DMS 273 treated with DMSO at 0.1 percent for 48 hours (cell line): ENCODE measurements at regions not wholly inside any gene's neighbourhood (a gene's known extent, or its start where the extent isn't known, plus 50 kb on each side); places are given as distances from the start of the nearest gene placed in this dataset.

Experiments
- DNase-seq: peaks from one replicate; lab custom pipeline; 2025; lab: John Stamatoyannopoulos, UW

DNA sequence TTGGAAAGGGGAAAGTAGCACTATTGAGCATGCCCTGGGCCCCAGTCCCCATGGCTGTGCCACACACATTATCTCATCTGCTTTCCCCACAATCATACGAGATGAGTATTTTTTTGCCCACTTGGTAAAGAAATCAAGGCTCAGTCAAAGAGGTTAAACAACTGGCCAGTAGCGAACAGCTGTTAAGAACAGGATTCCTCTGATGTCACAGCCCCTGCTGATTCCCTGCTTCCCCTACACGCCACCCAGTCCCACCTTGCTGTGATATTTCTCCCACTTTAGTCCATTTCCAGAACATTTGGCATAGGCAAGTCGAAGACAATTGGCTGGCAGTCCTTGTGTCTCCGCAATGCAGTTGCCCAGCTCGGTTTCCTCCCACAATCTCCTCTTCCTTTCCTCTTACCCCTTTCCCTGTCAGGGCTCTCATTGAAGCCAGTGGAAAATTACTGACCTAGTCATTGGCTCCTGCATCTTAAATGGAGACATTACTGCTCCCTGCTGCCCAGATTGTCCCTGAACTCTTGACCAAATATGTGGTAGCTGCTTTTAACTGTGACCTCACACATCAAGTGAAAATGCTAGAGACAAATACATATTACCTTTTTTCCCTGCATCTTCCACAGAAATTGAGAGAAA lies 56.5 kb upstream of the EEPD1 start:
- DNase-seq: no peak

DNA sequence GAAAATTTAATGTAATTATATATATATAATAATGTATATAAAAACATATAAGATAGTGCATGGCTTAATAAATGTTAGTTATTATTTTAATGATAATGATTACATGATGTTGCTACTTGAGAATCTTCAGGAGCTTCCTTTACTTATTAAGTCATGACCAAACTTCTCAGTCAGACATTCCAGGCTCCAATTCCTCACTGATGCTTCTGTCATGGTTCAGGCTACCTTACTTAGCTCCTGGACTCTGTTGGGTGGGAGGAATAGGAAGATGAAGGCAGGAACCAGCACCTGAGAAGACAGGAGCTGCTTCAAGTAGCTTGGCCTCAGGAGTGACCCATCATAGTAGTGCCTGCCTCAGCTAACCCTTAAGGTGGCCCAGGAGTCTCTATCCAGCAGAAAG lies 55.0 kb upstream of the EEPD1 start:
- DNase-seq: no peak

DNA sequence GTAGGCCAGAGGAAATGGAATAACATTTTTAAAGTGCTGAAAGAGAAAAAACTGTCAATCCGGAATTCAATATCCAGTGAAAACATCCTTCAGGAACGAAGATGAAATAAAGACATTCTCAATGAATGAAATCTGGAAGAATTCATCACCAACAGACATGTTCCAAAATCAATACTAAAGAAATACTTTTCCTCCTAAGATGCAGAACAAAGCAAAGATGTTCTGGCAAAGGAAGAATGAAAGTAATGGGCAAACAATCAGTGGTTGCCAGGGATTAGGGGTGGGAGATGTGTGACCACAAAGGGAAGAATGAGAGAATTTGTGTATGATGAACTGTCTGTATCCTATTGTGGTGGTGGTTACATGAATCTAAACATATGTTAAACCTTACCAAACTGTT lies 52.8 kb upstream of the EEPD1 start:
- no peak for DNase-seq

DNA sequence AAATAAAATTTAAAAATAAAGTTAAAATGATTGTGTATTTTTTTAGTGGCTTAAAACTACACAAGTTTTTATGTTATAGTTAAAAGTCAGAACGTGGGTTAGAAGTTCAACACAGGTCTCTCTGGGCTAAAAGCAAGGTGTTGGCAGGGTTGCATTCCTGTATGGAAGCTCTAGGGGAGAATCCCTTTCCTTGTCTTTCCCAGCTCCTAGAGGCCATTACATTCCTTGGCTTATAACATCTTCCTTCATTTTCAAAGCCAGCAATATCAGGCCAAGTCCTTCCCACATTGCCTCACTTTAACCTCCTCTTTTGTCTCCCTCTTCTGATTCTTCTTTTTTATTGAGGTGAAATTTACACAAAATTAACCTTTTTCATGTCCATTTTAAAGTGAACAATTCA lies 52.4 kb upstream of the EEPD1 start:
- DNase-seq: no peak
